Memory B cell (primary cell): ENCODE measurements at regions not wholly inside any gene's neighbourhood (a gene's known extent, or its start where the extent isn't known, plus 50 kb on each side); places are given as distances from the start of the nearest gene placed in this dataset.

ENCODE experiments used
- ATAC-seq: fragments of 150-1000 bp; cut with Tn5 transposase; 2 replicates; pipeline ENCODE4 v1.10.0; 2021; ENCODE audit warnings: low read depth, mild to moderate bottlenecking, moderate library complexity
- DNase-seq, 2 donors: peaks; one replicate each; pipeline ENCODE4 v3.0.0; 2022; ENCODE audit warnings: low spot score in 2 of 2
- H3K27ac Mint-ChIP-seq: one replicate; pipeline ENCODE4 v1.8.0; 2022; ENCODE audit warnings: mild to moderate bottlenecking, moderate library complexity, mixed read lengths
- H3K27me3 Mint-ChIP-seq: one replicate; pipeline ENCODE4 v1.8.0; 2022; ENCODE audit warnings: mixed read lengths
- H3K36me3 Mint-ChIP-seq: one replicate; pipeline ENCODE4 v1.8.0; 2022; ENCODE audit warnings: mild to moderate bottlenecking, mixed read lengths
- H3K4me1 Mint-ChIP-seq: one replicate; pipeline ENCODE4 v1.8.0; 2022; ENCODE audit warnings: mixed read lengths
- H3K4me3 Mint-ChIP-seq: one replicate; pipeline ENCODE4 v1.8.0; 2022; ENCODE audit warnings: mild to moderate bottlenecking, moderate library complexity, mixed read lengths
- H3K9me3 Mint-ChIP-seq: one replicate; pipeline ENCODE4 v1.8.0; 2022; ENCODE audit warnings: mixed read lengths

- no peak overlapping the region for H3K27ac Mint-ChIP-seq
- peaks cover 38% of the 10 kb centered on the region for H3K36me3 Mint-ChIP-seq
- ATAC-seq: no peak
These were observed 519.9 kb downstream of the UTRN start for GRCh38 chr6:144805049-144805448.

GRCh38 chr6:144806222-144806621 lies 521.1 kb downstream of the UTRN start:
- Mint-ChIP-seq H3K27ac (no peak overlapping the region), H3K4me3 (no peak overlapping the region), H3K9me3 (no peaks in the 10 kb centered on the region), H3K36me3 (peaks cover 40% of the 10 kb centered on the region), H3K4me1 (no peaks in the 10 kb centered on the region), H3K27me3 (no peaks in the 10 kb centered on the region)
- DNase-seq (no peak), ATAC-seq (no peak)

More at GRCh38 chr6:144805049-144805448, 519.9 kb downstream of the UTRN start:
- H3K4me3 Mint-ChIP-seq: no peak overlapping the region
- no peaks in the 10 kb centered on the region for H3K4me1 Mint-ChIP-seq
- no peaks in the 10 kb centered on the region for H3K9me3 Mint-ChIP-seq
- no peaks in the 10 kb centered on the region for H3K27me3 Mint-ChIP-seq
- DNase-seq: no peak

- Mint-ChIP-seq H3K9me3 (no peaks in the 10 kb centered on the region), H3K4me3 (no peak overlapping the region), H3K27me3 (no peaks in the 10 kb centered on the region), H3K4me1 (no peaks in the 10 kb centered on the region), H3K36me3 (peaks cover 49% of the 10 kb centered on the region), H3K27ac (peak overlapping the region; percentile 18)
- DNase-seq (no peak), ATAC-seq (no peak)
These were observed 524.0 kb downstream of the UTRN start for GRCh38 chr6:144809120-144809519.

- H3K27ac Mint-ChIP-seq: peak overlapping the region; percentile 18
- no peaks in the 10 kb centered on the region for H3K9me3 Mint-ChIP-seq
- no peak overlapping the region for H3K4me3 Mint-ChIP-seq
- ATAC-seq: no peak
- H3K4me1 Mint-ChIP-seq: no peaks in the 10 kb centered on the region
- no peaks in the 10 kb centered on the region for H3K27me3 Mint-ChIP-seq
- no peak for DNase-seq
- H3K36me3 Mint-ChIP-seq: peaks cover 44% of the 10 kb centered on the region
These were observed 524.8 kb downstream of the UTRN start for GRCh38 chr6:144809969-144810368.

GRCh38 chr6:144811140-144811539 lies 526.0 kb downstream of the UTRN start:
- DNase-seq (no peak), ATAC-seq (no peak)
- no peak overlapping the region for H3K4me3 Mint-ChIP-seq
- no peaks in the 10 kb centered on the region for H3K27me3 Mint-ChIP-seq
- H3K9me3 Mint-ChIP-seq: no peaks in the 10 kb centered on the region
- peaks cover 38% of the 10 kb centered on the region for H3K36me3 Mint-ChIP-seq
- no peak overlapping the region for H3K27ac Mint-ChIP-seq
- H3K4me1 Mint-ChIP-seq: no peaks in the 10 kb centered on the region

GRCh38 chr6:144816936-144817335 lies 531.8 kb downstream of the UTRN start:
- ATAC-seq (no peak), DNase-seq (no peak)
- Mint-ChIP-seq H3K9me3 (no peaks in the 10 kb centered on the region), H3K27ac (no peak overlapping the region), H3K36me3 (peaks cover 22% of the 10 kb centered on the region), H3K27me3 (no peaks in the 10 kb centered on the region), H3K4me1 (no peaks in the 10 kb centered on the region), H3K4me3 (no peak overlapping the region)

GRCh38 chr6:144820270-144820669 lies 535.1 kb downstream of the UTRN start:
- no peak for ATAC-seq
- DNase-seq: no peak
- no peak overlapping the region for H3K4me3 Mint-ChIP-seq
- H3K9me3 Mint-ChIP-seq: no peaks in the 10 kb centered on the region
- no peaks in the 10 kb centered on the region for H3K4me1 Mint-ChIP-seq
- H3K27ac Mint-ChIP-seq: no peak overlapping the region
- no peaks in the 10 kb centered on the region for H3K27me3 Mint-ChIP-seq
- H3K36me3 Mint-ChIP-seq: peaks cover 17% of the 10 kb centered on the region

GRCh38 chr6:144823131-144823530 lies 538.0 kb downstream of the UTRN start:
- H3K27ac Mint-ChIP-seq: no peak overlapping the region
- H3K27me3 Mint-ChIP-seq: no peaks in the 10 kb centered on the region
- H3K4me3 Mint-ChIP-seq: no peak overlapping the region
- no peak for ATAC-seq
- no peaks in the 10 kb centered on the region for H3K9me3 Mint-ChIP-seq
- no peaks in the 10 kb centered on the region for H3K4me1 Mint-ChIP-seq
- peaks cover 26% of the 10 kb centered on the region for H3K36me3 Mint-ChIP-seq
- DNase-seq: no peak

- Mint-ChIP-seq H3K27me3 (no peaks in the 10 kb centered on the region), H3K4me3 (no peak overlapping the region), H3K4me1 (no peaks in the 10 kb centered on the region), H3K9me3 (no peaks in the 10 kb centered on the region), H3K27ac (peak overlapping the region; percentile 63), H3K36me3 (peaks cover 26% of the 10 kb centered on the region)
- no peak for DNase-seq
- ATAC-seq: no peak
These were observed 538.9 kb downstream of the UTRN start for GRCh38 chr6:144824018-144824417.

GRCh38 chr6:144834426-144835038 lies 549.4 kb downstream of the UTRN start:
- H3K4me3 Mint-ChIP-seq: no peak overlapping the region
- no peaks in the 10 kb centered on the region for H3K9me3 Mint-ChIP-seq
- peaks cover 49% of the 10 kb centered on the region for H3K36me3 Mint-ChIP-seq
- no peak for DNase-seq
- H3K4me1 Mint-ChIP-seq: no peaks in the 10 kb centered on the region
- ATAC-seq: no peak
- H3K27ac Mint-ChIP-seq: no peak overlapping the region
- H3K27me3 Mint-ChIP-seq: no peaks in the 10 kb centered on the region

GRCh38 chr6:144835322-144835973 lies 550.3 kb downstream of the UTRN start:
- DNase-seq: no peak
- no peaks in the 10 kb centered on the region for H3K9me3 Mint-ChIP-seq
- H3K27ac Mint-ChIP-seq: peak overlapping the region; percentile 7
- no peak for ATAC-seq
- no peaks in the 10 kb centered on the region for H3K4me1 Mint-ChIP-seq
- no peaks in the 10 kb centered on the region for H3K27me3 Mint-ChIP-seq
- peaks cover 49% of the 10 kb centered on the region for H3K36me3 Mint-ChIP-seq
- no peak overlapping the region for H3K4me3 Mint-ChIP-seq

GRCh38 chr6:144840619-144841018 lies 555.5 kb downstream of the UTRN start:
- H3K36me3 Mint-ChIP-seq: peaks cover 36% of the 10 kb centered on the region
- no peak for ATAC-seq

GRCh38 chr6:144843701-144844100 lies 558.6 kb downstream of the UTRN start:
- Mint-ChIP-seq H3K27ac (no peak overlapping the region), H3K4me1 (no peaks in the 10 kb centered on the region), H3K27me3 (no peaks in the 10 kb centered on the region), H3K36me3 (peaks cover 26% of the 10 kb centered on the region), H3K9me3 (no peaks in the 10 kb centered on the region), H3K4me3 (no peak overlapping the region)
- DNase-seq (no peak), ATAC-seq (no peak)

More at GRCh38 chr6:144840619-144841018, 555.5 kb downstream of the UTRN start:
- no peaks in the 10 kb centered on the region for H3K9me3 Mint-ChIP-seq
- DNase-seq: no peak
- no peaks in the 10 kb centered on the region for H3K4me1 Mint-ChIP-seq
- H3K27ac Mint-ChIP-seq: no peak overlapping the region
- no peaks in the 10 kb centered on the region for H3K27me3 Mint-ChIP-seq
- no peak overlapping the region for H3K4me3 Mint-ChIP-seq

GRCh38 chr6:144844596-144844995 lies 559.5 kb downstream of the UTRN start:
- ATAC-seq (no peak), DNase-seq (no peak)
- Mint-ChIP-seq H3K4me1 (no peaks in the 10 kb centered on the region), H3K9me3 (no peaks in the 10 kb centered on the region), H3K27me3 (no peaks in the 10 kb centered on the region), H3K4me3 (no peak overlapping the region), H3K27ac (no peak overlapping the region), H3K36me3 (peaks cover 25% of the 10 kb centered on the region)

GRCh38 chr6:144845186-144845585 lies 560.1 kb downstream of the UTRN start:
- ATAC-seq (no peak), DNase-seq (no peak)
- peaks cover 28% of the 10 kb centered on the region for H3K36me3 Mint-ChIP-seq

More at GRCh38 chr6:144845186-144845585, 560.1 kb downstream of the UTRN start:
- no peak overlapping the region for H3K4me3 Mint-ChIP-seq
- no peaks in the 10 kb centered on the region for H3K27me3 Mint-ChIP-seq
- no peaks in the 10 kb centered on the region for H3K4me1 Mint-ChIP-seq
- H3K27ac Mint-ChIP-seq: no peak overlapping the region
- H3K9me3 Mint-ChIP-seq: no peaks in the 10 kb centered on the region
